ENCODE measurements at regions not wholly inside any gene's neighbourhood (a gene's known extent, or its start where the extent isn't known, plus 50 kb on each side); places are given as distances from the start of the nearest gene placed in this dataset.

DNA sequence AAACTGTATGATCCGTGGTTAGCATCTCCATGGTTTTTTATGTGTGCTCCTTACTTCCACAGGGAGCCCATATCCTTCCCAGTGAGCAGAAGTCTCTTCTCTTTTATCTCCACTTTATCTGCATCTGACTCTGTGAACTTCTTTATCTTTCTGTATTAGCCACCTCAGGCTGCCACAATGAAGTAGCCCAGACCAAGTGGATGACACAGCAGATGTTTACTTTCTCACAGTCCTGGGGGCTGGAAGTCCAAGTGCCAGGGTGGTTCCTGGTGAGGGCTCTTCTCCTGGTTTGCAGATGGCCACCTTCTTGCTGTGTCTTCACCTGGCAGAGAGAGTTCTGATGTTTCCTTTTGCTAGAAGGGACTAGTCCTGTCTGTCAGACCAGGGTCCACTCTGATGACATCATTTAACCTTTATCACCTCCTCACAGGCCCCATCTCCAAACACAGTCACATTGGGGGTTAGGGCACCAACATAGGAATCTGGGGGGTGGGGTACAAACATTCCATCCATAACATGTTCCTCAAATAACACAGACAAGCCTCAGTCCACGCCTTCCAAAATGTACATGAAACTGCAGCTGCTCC is 108.5 kb upstream of the RNF32 start:
- Histone ChIP-seq H3K4me3 (no peak overlapping the region), H3K4me1 (no peaks in the 10 kb centered on the region), H3K27me3 (no peaks in the 10 kb centered on the region), H3K36me3 (no peaks in the 10 kb centered on the region), H3K9me3 (no peaks in the 10 kb centered on the region), H3K27ac (no peak overlapping the region)
- DNase-seq (ENCODE audit: low spot score in 2 of 2): no peak
- whole genome bisulfite sequencing: 72% methylated on average over 2 of the region's 2 CpGs
- TF ChIP-seq POLR2AphosphoS5 (IDR thresholded peaks at IDR 0.05) (no peak), EP300 (IDR thresholded peaks at IDR 0.05) (no peak), CTCF (IDR thresholded peaks at IDR 0.05) (no peak), POLR2A (IDR thresholded peaks at IDR 0.05) (no peak)

DNA sequence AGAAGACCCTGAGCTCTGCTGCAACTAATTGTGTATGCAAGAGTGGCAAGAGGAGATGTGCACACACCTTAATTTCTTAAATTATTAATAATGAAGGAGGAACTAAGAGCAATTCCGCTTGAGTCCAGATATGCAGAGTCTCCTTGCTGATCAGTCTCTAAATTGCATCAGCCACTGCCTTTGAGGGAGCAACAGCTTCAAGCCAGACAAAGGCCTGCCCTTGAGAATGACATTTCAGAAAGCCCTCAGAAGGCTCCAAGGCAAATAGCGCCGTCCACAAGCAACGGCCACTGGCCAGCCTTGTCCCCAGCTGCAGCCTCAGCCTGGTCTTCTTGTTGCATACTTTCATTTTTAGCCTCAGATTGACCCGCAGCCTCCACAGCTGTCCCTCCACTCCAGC is 110.6 kb upstream of the RNF32 start:
- TF ChIP-seq CTCF (IDR thresholded peaks at IDR 0.05) (no peak), POLR2AphosphoS5 (IDR thresholded peaks at IDR 0.05) (no peak), EP300 (IDR thresholded peaks at IDR 0.05) (no peak), POLR2A (IDR thresholded peaks at IDR 0.05) (no peak)
- Histone ChIP-seq H3K4me3 (no peak overlapping the region), H3K27ac (no peak overlapping the region), H3K36me3 (no peaks in the 10 kb centered on the region), H3K9me3 (no peaks in the 10 kb centered on the region), H3K27me3 (no peaks in the 10 kb centered on the region), H3K4me1 (no peaks in the 10 kb centered on the region)
- WGBS: 97% methylated on average over 5 of the region's 5 CpGs
- no peak for DNase-seq (ENCODE audit: low spot score in 2 of 2)

- Histone ChIP-seq H3K4me1 (no peaks in the 10 kb centered on the region), H3K36me3 (no peaks in the 10 kb centered on the region), H3K9me3 (no peaks in the 10 kb centered on the region), H3K27ac (no peak overlapping the region), H3K27me3 (no peaks in the 10 kb centered on the region), H3K4me3 (no peak overlapping the region)
- WGBS: 58% methylated on average over 4 of the region's 4 CpGs
- DNase-seq (ENCODE audit: low spot score in 2 of 2): no peak
- TF ChIP-seq POLR2AphosphoS5 (IDR thresholded peaks at IDR 0.05): no peak
- no peak for TF ChIP-seq POLR2A (IDR thresholded peaks at IDR 0.05)
- TF ChIP-seq CTCF (IDR thresholded peaks at IDR 0.05): no peak
- no peak for TF ChIP-seq EP300 (IDR thresholded peaks at IDR 0.05)
Observed at GRCh38 chr7:156527458-156527890, 113.1 kb upstream of the RNF32 start.

DNA sequence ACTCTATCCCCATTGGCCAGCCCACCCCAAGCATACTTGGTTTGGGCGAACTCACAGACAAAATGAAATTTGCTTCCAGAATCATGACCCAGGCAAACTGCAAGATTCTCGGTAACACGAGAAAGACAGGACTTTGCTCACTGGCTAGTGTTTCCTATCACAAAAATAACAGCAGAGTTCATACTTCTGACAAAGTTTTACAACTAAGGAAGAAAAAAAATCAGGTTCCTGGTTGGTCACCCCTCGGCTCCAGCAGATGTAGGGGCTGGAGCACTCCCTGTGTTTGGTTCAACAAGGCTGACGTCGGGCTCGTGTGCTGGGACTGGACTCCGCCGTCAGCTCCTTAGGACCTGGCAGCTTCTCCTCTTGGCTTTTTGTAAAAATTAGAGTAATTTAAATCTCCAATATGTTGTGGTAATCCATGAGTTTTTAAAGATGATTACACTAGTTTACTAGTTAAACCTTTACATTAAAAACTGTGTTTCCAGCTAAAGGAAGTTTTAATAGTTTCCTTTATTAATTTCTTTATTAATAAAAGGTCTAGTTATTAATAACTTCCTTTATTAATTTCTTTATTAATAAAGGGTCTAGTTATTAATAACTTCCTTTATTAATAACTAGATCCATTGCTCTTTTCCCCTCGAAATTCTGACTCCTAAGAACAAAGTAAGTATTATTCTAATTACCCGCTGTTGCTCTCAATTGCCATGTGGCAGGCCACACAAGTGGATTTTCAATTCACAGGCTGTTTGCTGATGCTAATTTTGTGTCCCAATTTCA is 115.6 kb upstream of the RNF32 start:
- H3K9me3 ChIP-seq: no peaks in the 10 kb centered on the region
- no peak overlapping the region for H3K4me3 ChIP-seq
- DNase-seq (ENCODE audit: low spot score in 2 of 2): no peak
- TF ChIP-seq POLR2AphosphoS5 (IDR thresholded peaks at IDR 0.05): no peak
- no peak for TF ChIP-seq POLR2A (IDR thresholded peaks at IDR 0.05)
- no peak for TF ChIP-seq CTCF (IDR thresholded peaks at IDR 0.05)
- H3K27me3 ChIP-seq: no peaks in the 10 kb centered on the region
- no peaks in the 10 kb centered on the region for H3K36me3 ChIP-seq
- H3K4me1 ChIP-seq: no peaks in the 10 kb centered on the region
- 86% methylated on average over 11 of the region's 11 CpGs for WGBS
- no peak overlapping the region for H3K27ac ChIP-seq

DNA sequence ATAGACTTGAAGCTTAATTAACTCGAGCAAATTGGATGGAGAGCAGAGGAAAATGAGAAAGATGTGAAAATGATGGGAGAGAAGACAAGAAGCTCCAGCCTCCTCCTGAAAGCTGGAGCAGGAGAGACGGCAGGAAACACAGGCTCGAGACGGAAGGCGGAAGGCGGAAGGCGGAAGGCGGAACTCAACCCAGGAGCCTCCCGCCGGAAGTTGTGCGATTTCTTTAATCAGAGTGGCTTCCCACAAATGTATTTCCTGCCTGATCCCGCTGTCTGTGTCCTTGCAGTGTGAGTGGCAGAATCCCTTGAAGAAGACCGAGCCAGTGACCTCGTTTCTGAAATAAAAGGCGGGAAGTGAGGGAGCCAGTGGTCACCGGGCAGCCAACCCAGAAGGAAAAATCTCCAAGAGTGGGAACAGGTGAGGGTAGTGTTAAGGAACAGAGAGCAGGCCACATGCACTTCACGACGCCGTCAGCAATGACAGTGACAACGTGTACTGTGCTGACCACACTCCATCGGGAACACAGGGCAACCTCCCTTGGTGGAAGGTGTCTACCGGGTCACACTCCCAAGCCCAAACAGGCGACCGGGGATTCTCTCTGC is 117.0 kb upstream of the RNF32 start:
- Histone ChIP-seq H3K27me3 (no peaks in the 10 kb centered on the region), H3K36me3 (no peaks in the 10 kb centered on the region), H3K4me1 (no peaks in the 10 kb centered on the region), H3K9me3 (no peaks in the 10 kb centered on the region), H3K27ac (no peak overlapping the region), H3K4me3 (no peak overlapping the region)
- 86% methylated on average over 24 of the region's 24 CpGs for WGBS
- no peak for DNase-seq (ENCODE audit: low spot score in 2 of 2)
- TF ChIP-seq CTCF (IDR thresholded peaks at IDR 0.05) (no peak), EP300 (IDR thresholded peaks at IDR 0.05) (no peak), POLR2A (IDR thresholded peaks at IDR 0.05) (no peak), POLR2AphosphoS5 (IDR thresholded peaks at IDR 0.05) (no peak)

Measured in suprapubic skin (tissue), 4 donors.